Loucy (cell line): ENCODE measurements at regions not wholly inside any gene's neighbourhood (a gene's known extent, or its start where the extent isn't known, plus 50 kb on each side); places are given as distances from the start of the nearest gene placed in this dataset.

ENCODE experiments used
- EZH2phosphoT487 ChIP-seq: fragments of 200-600 bp; IDR thresholded peaks from 2 replicates; pipeline ENCODE4 v1.6.1; 2018; ENCODE audit warnings: antibody characterized with exemption, mild to moderate bottlenecking, moderate library complexity, borderline replicate concordance
- TF ChIP-seq, protein P1 (sequence below): fragments of 200-600 bp; sonication (generic); conservative IDR thresholded peaks from 2 replicates; pipeline ENCODE4 v1.5.1; 2014; ENCODE audit warnings: mild to moderate bottlenecking, antibody characterized with exemption, low read length

DNA sequence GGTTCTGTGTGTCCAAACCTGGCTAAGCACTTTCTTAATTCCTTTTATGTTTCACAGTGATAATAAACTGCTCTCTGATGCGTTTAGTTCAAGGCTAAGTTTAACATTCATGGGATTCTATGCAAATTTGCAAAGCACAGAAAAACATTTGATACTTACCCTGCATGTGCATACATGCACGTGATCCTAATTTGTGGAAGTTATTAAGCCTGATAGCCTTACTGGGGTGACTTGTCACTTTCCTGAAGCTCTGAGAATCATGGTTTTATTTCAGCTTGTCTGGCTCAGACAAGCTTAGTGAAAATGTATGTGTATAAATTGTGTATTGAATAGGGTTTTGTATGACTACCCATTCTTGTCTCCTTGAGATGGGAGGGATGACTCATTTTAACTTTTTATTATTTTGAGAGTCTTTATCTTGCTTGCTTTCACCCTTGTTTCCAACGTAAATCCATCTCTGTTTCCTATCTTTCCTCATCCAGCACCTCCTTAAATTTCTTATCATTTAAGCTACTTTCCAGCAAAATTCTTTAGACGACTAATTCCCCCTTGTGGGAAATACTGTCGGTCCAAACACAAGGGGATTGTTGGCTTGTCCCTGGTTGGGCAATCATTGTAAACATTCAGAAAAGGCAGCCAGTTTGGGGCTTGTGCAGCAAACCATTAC is 167.1 kb downstream of the C11orf91 start:
- TF ChIP-seq, protein P1, sequence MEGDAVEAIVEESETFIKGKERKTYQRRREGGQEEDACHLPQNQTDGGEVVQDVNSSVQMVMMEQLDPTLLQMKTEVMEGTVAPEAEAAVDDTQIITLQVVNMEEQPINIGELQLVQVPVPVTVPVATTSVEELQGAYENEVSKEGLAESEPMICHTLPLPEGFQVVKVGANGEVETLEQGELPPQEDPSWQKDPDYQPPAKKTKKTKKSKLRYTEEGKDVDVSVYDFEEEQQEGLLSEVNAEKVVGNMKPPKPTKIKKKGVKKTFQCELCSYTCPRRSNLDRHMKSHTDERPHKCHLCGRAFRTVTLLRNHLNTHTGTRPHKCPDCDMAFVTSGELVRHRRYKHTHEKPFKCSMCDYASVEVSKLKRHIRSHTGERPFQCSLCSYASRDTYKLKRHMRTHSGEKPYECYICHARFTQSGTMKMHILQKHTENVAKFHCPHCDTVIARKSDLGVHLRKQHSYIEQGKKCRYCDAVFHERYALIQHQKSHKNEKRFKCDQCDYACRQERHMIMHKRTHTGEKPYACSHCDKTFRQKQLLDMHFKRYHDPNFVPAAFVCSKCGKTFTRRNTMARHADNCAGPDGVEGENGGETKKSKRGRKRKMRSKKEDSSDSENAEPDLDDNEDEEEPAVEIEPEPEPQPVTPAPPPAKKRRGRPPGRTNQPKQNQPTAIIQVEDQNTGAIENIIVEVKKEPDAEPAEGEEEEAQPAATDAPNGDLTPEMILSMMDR, result no peak
- no peak for TF ChIP-seq EZH2phosphoT487
